ENCODE measurements at regions not wholly inside any gene's neighbourhood (a gene's known extent, or its start where the extent isn't known, plus 50 kb on each side); places are given as distances from the start of the nearest gene placed in this dataset.

GRCh38 chr11:15888556-15889345 is 467.6 kb downstream of the SOX6 start:
- WGBS, 2 donors, result 76 to 82% methylated on average over 2 of the region's 2 CpGs
- H3K4me1 ChIP-seq, result no peaks in the 10 kb centered on the region
- no peak for DNase-seq
- no peaks in the 10 kb centered on the region for H3K9me3 ChIP-seq
- no peaks in the 10 kb centered on the region for H3K36me3 ChIP-seq
- intact Hi-C loops (cut with DNase I), result no loop called here
- no peak overlapping the region for H3K4me3 ChIP-seq (replicated peaks in 1 of 3)
- no peaks in the 10 kb centered on the region for H3K27me3 ChIP-seq
- no peak overlapping the region for H3K27ac ChIP-seq
- TF ChIP-seq POLR2A (IDR thresholded peaks at IDR 0.05), result no peak
- TF ChIP-seq CTCF (IDR thresholded peaks at IDR 0.05), result no peak

GRCh38 chr11:15889363-15890030 is 466.8 kb downstream of the SOX6 start:
- Histone ChIP-seq H3K4me3 (replicated peaks in 1 of 3) (no peak overlapping the region), H3K4me1 (no peaks in the 10 kb centered on the region), H3K9me3 (no peaks in the 10 kb centered on the region), H3K36me3 (no peaks in the 10 kb centered on the region), H3K27ac (no peak overlapping the region), H3K27me3 (no peaks in the 10 kb centered on the region)
- no peak for DNase-seq
- WGBS, 2 donors, result 87 to 88% methylated on average over 2 of the region's 2 CpGs
- intact Hi-C loops (cut with DNase I), result no loop called here
- no peak for TF ChIP-seq POLR2A (IDR thresholded peaks at IDR 0.05)
- TF ChIP-seq CTCF (IDR thresholded peaks at IDR 0.05), result no peak

- WGBS, 2 donors, result 79 to 83% methylated on average over 9 of the region's 9 CpGs
- H3K36me3 ChIP-seq, result no peaks in the 10 kb centered on the region
- no peaks in the 10 kb centered on the region for H3K4me1 ChIP-seq
- no peak overlapping the region for H3K4me3 ChIP-seq (replicated peaks in 1 of 3)
- H3K9me3 ChIP-seq, result no peaks in the 10 kb centered on the region
- no peaks in the 10 kb centered on the region for H3K27me3 ChIP-seq
- intact Hi-C loops (cut with DNase I), result no loop called here
- TF ChIP-seq CTCF (IDR thresholded peaks at IDR 0.05), result no peak
- TF ChIP-seq POLR2A (IDR thresholded peaks at IDR 0.05), result no peak
- no peak overlapping the region for H3K27ac ChIP-seq
- no peak for DNase-seq
Measured at GRCh38 chr11:15890031-15890713, 466.2 kb downstream of the SOX6 start.

- no peaks in the 10 kb centered on the region for H3K36me3 ChIP-seq
- no peaks in the 10 kb centered on the region for H3K4me1 ChIP-seq
- no peak overlapping the region for H3K27ac ChIP-seq
- TF ChIP-seq POLR2A (IDR thresholded peaks at IDR 0.05) (no peak), CTCF (IDR thresholded peaks at IDR 0.05) (no peak)
- no peak for DNase-seq
- intact Hi-C loops (cut with DNase I), result no loop called here
- H3K27me3 ChIP-seq, result no peaks in the 10 kb centered on the region
- 47 to 54% methylated on average over 3 of the region's 3 CpGs for WGBS, 2 donors
- H3K4me3 ChIP-seq (replicated peaks in 1 of 3), result no peak overlapping the region
- H3K9me3 ChIP-seq, result no peaks in the 10 kb centered on the region
Measured at GRCh38 chr11:15893080-15893492, 463.3 kb downstream of the SOX6 start.

- Histone ChIP-seq H3K4me1 (no peaks in the 10 kb centered on the region), H3K36me3 (no peaks in the 10 kb centered on the region), H3K27me3 (no peaks in the 10 kb centered on the region), H3K27ac (no peak overlapping the region), H3K9me3 (no peaks in the 10 kb centered on the region), H3K4me3 (replicated peaks in 1 of 3) (no peak overlapping the region)
- no peak for TF ChIP-seq POLR2A (IDR thresholded peaks at IDR 0.05)
- 95 to 98% methylated on average over 10 to 12 of the region's 12 CpGs for WGBS, 2 donors
- intact Hi-C loops (cut with DNase I), result no loop called here
- DNase-seq, result no peak
Measured at GRCh38 chr11:15896026-15896425, 460.3 kb downstream of the SOX6 start.
